Myocyte (in vitro differentiated cells): ENCODE measurements at regions not wholly inside any gene's neighbourhood (a gene's known extent, or its start where the extent isn't known, plus 50 kb on each side); places are given as distances from the start of the nearest gene placed in this dataset.
"Not testable (repeated sequence)": the region's sequence is repeated elsewhere in the genome, so short reads cannot be mapped to it uniquely, and the experiment has no call there.

ENCODE experiments used
- DNase-seq: peaks from one replicate; pipeline ENCODE4 v3.0.0-alpha.2; 2012; ENCODE audit warnings: low read depth

DNA sequence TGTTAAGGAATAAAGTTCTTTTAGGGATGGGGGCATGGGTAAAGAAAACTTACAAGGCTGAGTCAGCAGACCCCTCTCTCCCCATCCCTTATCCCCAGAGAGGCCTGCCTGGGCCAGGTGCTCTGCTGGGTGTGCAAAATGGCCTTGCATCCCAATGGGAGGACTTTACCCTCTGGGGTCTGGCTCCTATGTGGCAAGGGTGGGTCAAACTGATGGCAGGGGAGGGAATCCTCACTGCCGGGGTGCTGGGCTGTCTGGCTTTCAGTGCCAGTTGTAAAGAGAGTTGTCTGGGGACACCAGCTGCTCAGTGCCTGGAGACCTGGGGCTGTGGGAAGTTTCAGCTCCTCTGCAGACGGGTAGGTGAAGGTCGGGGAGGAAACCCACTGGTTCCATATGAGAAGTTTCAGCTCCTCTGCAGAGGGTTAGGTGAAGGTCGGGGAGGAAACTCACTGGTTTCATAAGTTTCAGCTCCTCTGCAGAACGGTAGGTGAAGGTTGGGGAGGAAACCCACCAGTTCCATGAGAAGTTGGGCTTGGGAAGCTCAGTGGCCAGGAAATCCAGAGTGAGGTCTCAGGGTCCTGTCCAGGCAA lies 127.2 kb upstream of the PODXL start:
- no peak for DNase-seq

DNA sequence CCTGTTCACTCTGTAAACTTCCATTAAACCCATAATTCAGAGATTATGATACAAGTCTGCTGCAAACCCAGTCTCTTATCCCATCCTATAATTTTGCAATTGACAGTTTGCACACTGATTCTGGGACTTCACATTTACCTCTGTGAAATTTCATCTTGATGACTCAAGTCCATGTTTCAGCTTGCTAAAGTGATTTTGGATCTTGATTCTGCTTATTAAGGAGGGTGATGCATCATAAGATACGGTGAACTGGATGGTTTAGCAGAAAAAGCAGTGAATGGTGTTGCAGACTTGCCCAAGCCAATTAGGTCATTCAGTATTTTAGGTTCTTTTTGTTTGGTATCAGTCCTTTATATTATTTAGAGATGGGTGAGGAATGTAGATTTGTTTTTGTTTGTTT lies 125.5 kb upstream of the PODXL start:
- no peak for DNase-seq

DNA sequence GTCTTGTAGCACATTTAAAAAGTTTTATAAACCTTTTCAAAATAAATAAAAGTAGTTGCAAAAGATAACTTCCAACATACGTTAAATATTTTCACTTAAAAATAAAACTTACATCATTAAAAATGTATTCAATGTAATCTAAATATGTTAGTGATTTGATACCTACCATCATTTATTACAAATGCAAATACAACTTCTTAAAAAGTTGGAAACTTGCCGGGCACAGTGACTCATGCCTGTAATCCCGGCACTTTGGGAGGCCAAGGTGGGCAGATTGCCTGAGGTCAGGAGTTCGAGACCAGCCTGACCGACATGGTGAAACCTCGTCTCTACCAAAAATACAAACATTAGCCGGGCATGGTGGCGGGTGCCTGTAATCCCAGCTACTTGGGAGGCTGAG lies 122.6 kb upstream of the PODXL start:
- DNase-seq, result not testable (repeated sequence)

DNA sequence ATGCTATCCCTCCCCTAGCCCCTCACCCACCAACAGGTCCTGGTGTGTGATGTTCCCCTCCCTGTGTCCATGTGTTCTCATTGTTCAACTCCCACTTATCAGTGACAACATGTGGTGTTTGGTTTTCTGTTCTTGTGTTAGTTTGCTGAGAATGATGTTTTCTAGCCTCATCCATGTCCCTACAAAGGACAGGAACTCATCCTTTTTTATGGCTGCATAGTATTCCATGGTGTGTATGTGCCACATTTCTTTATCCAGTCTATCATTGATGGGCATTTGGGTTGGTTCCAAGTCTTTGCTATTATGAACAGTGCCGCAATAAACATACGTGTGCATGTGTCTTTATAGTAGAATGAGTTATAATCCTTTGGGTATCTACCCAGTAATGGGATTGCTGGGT lies 120.4 kb upstream of the PODXL start:
- not testable (repeated sequence) for DNase-seq

DNA sequence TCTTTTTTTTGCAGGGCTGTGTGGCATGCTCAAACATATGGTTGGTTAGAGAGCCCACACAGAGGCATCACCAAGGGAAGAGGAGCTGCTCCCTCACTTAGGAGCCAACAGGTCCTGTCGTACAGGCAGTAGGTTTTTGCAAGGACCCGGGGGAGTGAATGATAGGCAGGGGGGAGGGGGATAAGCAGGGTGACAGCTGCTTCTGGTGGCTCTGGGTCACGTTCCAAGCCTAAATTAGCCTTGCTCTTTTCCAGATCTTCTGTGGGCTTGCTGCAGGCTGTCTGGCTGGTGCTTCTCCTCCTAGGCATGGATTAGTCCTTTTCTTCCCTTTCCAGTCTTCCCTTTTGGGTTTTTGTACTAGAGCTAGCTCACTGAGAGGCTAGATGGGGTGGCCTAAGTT lies 117.7 kb upstream of the PODXL start:
- DNase-seq, result peak; percentile 77

DNA sequence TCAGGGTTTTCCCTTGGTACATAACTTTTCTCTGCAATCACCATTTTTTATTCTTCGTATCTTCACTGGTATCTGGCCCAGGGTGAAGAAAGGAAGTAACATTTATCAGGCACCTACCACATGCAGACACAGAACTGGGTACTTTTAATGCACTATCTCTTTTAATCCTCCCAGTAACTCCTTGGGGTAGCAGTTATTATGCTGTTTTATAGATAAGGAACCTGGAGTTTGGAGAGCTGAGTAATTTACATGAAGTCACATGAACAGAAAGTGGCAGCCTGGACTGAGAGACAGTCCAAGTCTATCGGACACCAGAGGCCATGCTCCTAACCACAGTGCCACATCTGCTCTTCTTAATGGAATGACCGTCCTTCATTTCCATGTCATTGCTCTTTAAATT lies 117.1 kb upstream of the PODXL start:
- DNase-seq, result peak; percentile 44

DNA sequence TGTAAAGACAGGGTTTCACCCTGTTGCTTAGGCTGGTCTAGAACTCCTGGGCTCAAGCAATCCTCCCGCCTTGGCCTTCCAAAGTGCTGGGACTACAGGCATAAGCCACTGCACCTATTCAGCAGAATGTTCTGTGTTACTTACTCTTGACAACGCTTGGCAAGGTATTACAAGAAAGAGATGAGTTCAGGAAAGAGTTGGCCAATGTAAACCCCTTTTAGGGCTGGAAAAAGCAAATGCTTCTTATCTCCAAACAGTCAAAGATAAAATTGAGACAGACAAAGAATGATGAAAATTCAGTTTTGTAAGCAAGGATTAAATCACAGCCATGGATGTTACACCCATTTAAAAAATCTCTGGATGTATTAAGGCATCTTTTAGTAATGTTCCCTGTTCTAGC lies 114.0 kb upstream of the PODXL start:
- DNase-seq, result no peak

DNA sequence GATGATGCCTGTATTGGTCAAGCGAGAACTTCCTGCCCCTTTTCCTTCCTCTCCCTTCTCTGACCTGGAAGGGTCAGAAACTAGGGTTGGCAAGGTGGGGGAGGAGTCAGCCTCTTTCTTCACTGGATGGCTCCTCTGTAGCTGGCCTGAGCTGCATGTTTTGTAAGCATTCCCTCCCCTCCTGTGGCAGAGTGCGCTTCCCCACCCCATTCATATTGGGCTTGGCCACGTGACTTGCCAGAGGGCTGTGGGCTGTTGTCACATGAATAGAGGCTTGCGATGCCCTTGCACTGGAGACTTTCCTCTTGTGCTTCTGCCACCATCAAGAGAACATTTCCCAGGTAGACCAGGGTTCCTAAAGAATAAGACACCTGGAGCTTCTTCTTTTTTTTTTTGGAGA lies 111.3 kb upstream of the PODXL start:
- no peak for DNase-seq

DNA sequence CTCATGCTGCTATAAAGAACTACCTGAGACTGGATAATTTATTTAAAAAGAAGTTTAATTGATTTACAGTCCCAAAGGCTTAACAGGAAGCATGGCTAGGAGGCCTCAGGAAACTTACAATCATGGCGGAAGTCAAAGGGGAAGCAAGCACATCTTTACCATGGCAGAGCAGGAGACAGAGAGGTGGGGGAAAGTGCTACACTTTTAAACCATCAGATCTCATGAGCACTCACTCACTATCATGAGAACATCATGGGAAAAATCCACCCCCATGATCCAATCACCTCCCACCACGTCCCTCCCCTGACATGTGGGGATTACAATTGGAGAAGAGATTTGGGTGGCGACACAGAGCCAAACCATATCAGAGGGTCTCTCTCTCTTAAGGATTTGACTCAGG lies 108.6 kb upstream of the PODXL start:
- no peak for DNase-seq

DNA sequence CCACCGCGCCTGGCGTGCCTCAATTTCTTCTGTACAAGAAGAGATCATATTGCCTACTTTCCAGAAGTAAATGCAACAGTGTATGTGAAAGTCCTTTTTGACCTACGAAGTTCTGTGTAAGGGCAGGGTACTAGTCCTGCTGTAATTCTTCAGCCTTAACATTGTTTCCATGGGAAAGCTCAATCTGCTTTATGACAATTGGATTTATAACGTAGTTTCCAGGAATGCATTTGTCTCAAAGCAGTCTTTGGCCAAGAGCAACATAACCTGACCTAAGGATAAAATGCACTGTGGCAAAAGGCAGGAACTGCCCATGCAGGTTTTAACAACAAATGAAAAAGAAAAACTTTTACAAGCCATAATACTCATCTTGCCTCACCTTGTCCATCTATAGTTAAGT lies 108.1 kb upstream of the PODXL start:
- DNase-seq, result no peak

DNA sequence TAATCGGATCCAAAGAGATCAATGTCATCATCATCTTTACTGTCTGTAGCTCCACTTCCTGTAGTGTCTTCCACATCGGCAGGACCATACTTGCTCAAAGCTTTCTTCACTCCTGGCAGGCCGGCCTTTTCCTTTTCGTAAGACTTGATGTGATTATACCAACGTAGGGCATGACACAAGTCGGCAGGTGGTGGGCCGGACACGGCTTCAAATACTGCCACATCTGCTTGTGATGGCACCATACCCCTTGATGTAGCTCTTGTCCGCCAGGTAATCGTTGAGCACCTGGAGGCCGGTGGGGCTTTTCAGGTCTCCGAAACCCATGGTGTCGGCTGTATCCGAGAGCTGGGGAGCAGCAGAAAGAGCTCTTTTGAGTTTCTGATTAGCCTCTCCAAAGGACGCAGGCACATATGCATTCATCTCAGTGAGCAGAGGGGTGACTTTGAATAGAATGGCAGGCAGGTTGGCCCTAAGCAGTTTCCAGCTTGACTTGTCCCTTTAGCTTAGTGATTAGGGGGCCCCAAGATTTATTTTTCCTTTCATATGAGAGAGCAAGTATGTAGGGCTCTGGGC lies 106.0 kb upstream of the PODXL start:
- DNase-seq, result not testable (repeated sequence)

DNA sequence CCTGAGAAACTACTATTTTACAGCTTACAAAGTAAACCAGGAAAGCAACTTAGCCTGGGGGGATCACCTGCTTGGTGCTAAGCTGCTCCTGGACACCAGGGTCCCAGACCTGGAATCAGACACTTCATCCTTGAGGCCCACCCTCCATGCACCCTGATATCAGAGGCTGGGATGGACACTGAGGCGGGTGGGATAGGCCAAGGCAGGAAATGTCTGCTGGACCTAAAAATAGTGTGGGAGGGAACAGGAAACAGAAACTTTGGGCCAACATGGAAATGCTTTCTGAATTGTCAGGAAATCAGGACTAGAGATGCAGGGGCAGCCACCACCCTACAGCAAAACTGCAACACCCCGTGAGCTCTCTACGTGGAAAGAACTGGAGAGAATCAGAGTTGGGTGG lies 101.5 kb upstream of the PODXL start:
- no peak for DNase-seq

DNA sequence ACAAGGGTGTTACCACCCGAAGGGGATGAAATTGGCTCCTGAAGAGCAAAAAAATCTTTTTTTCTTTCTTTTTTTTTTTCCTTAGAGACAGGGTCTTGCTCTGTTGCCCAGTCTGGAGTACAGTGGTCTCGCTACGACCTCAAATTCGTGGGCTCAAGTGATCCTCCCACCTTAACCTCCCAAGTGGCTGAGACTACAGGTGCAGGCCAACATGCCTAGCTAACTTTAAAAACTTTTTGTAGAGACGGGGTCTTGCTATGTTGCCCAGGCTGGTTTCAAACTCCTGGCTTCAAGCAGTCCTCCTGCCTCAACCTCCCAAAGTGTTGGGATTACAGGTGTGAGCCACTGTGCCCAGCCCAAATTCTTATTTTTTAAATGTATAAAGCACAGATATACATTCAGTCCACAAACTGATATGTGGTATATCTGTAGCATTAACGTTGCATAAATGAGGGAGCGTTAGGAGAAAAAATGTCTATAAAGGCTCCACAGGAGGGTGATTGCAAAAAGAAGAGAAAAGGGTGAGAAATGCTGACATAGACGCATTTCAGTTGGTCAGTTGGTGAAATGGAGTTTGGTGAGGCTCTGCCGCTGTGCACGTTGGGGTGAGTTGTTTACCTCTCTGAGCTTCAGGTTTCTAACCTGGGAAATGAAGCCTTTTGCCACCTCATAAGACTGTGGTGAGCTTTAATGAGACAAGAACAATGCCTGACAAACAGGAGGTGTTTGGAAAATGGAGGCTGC lies 100.7 kb upstream of the PODXL start:
- no peak for DNase-seq

DNA sequence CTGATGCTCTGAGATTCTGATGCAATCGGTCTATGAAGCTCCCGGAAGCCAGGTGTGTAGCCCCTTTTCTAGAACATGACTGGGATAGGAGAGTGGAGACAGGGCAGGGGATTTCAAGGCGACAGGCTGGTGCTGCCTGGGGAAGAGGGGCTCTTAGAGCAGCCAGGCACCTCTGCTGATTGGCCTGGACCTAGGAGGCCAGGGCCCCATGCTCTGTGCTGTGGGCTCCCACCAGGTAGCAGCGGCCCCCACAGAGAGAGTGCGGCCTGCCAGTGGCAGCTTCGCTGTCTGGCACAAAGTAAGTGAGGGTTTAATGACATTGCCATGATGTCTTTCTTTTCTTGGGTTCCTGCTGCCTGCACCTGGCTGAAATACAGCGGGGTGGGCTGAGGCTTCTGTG lies 99.4 kb upstream of the PODXL start:
- DNase-seq, result no peak

DNA sequence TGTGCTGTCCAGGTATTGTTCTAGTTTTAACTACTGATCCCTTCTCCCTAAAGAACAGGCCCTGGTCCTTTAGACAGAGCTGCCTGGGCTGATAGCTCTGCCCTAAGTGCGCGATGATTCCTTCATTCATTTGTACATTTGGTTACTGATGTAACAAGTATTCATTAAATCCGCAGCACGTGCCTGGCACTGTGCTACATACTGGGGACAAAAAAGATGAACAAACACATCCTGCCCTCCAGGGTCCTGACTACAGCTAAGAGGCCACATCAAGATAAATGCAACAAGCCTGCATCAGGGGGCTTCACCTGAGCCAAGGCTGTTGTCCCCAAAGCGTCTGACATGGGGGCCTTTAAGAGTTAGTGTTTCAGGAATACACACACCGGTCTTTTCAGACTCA lies 99.0 kb upstream of the PODXL start:
- DNase-seq, result no peak

DNA sequence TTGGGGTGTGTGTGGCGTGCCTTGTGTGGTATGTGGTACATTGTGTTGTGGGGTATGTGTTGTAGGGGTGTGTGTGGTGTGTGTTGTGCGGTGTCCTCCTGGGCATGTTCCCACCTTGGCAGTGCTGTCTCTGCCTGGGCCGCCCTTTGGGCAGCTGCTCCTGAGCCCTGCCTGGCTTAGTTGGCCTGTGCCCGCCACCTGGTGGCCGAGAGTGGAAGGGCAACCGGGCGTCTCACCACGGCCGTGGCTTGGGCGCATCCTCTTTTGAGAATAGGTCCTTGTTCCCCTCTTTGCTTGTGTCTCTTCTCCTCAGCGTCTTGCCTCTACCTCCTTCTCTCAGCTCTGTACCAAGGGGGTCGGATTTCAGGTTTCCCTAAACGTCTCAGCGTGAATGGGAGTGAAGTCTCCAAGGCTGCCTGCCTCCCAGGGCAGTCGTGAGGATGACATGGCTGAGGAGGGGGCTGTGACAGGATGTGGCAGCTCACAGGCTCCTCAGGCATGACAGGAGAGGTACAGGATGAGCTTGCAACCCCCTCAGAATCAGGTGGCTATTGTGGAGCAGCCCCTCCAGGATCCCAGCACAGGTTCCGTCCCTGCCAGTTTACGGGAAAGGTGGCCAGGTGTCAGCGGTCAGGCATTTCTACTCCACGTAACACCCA lies 98.4 kb upstream of the PODXL start:
- peak; percentile 89 for DNase-seq

DNA sequence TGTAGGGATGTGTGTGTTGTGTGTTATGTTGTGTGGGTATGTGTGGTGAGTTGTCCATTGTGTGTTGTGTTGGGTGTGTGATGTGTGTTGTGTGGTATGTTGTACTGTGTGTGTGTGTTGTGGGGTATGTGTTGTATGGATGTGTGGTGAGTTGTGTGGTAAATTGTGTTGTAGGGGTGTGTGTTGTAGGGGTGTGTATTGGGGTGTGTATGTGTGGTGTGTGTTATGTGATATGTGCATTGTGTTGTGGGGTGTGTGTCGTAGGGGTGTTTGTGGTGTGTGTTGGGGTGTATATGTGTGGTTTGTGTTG lies 97.8 kb upstream of the PODXL start:
- DNase-seq, result no peak

DNA sequence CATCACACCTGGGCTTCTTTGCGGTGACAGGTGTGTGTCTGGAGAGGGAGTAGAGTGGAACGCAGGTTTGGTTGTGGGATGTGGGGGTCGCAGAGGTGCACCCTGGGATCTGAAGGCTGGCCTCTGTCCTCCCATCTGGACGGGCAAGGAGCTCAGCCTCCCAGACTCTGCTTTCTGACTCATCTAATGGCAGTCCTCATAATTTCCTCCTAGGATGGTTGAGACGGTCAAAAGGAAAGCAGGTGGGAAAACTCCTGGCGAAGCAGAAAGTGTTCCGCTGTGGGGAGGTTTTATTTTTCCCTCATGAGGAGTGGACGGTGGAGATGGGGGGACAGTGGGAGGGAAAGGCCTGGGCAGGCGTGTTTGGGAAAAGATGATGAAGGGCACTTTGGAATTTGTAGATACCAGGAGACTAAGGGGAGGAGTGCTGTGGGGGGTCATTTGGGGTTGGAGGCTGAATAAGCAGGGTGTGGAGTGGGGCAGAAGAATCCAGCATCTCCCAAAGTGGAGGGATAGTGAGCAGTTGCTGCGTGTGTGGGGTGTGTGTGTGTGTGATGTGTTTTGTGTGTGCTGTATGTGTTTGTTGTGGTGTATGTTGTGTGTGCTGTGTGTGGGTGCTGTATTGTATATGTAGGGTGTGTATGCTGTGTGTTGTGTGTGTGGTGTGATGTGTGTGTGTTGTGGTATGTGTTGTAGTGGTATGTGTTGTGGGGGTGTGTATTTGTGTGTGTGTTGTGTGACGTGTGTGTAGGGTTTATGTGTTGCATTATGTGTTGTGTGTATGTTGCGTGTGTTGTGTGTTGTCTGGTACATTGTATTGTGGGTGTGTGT lies 97.2 kb upstream of the PODXL start:
- peak; percentile 37 for DNase-seq

DNA sequence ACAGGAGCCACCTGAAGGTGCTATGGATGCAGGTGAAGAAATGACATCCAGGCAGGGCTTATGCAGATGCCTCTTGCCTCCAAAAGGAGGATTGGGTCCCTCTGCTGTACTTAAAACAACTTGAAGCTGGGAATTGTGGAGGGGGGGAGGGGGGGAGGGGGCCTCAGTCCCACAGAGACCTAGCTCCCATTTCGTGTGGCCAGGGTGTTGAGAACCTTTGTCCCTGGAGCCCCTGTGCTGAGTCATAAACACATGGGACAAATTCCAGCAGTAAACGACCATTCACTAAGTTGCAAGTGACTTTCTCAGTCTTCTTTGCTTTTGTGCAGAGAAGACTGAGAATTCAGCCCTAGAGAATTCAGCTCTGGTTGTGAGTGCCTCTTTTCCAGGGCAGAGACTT lies 96.5 kb upstream of the PODXL start:
- no peak for DNase-seq

DNA sequence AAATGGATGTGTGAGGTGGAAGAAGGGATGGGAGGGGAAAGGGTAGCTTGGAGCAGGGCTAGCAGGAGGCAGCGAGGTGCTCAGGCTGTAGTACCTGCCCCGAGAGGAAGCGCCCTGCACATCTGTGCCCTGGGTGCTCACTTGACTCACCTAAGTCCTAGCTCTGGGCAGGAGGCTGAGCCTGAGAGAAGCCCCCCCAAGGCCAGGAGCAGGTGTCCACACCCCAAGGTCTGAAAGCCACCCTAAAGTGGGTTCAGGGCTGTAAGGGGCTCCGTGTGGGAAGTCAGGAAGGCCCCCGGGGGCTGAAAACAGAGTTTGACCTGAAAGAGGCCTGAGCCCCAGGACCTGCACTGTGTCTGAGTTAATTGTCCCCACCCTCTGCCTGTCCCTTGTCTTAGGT lies 95.8 kb upstream of the PODXL start:
- DNase-seq, result no peak

DNA sequence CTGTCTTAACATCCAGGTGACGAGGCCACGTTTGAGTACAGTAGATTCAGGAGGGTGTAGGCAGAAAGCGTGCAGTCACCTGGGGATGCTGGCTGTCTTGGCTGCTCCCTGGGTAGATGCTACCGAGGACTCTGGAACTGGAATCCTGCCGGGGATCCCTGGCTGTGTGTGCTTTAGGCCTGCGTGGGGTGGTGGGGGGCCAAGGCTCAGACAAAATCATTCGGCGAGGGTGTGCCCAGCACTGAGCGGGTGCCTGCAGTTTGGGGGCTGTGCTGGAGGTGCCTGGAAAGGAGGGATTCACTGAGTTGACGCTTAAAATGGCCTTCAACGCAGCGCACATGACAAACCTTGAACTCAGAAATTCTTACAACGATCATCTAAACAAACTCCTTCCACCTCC lies 93.5 kb upstream of the PODXL start:
- DNase-seq, result no peak

DNA sequence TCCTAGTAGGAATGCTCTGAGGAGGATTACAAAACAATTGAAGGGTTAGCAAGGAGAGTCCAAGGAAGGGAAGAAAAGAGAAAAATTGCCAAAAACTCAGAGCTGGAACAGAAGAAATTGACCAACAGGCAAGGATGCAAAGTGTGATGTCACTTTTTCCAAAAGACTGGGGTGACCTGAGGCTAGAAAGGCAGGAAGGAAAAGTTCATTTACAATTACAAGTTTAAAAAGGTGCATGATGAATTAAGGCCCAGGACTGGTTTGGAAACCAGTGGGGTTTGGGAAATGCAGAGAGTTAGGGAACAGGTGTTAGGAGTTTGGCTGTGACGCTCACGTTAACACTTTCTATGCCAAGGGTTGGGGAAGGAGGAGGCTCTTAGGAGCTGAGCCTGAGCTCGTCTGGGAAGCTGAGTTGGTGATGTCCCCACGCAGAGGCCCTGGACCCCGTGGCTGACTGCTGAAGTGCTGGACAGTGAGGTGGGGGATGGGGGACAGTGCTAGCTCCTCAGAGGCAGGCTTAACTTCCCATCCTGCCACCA lies 92.6 kb upstream of the PODXL start:
- peak; percentile 35 for DNase-seq
